ENCODE measurements at regions not wholly inside any gene's neighbourhood (a gene's known extent, or its start where the extent isn't known, plus 50 kb on each side); places are given as distances from the start of the nearest gene placed in this dataset.

DNA sequence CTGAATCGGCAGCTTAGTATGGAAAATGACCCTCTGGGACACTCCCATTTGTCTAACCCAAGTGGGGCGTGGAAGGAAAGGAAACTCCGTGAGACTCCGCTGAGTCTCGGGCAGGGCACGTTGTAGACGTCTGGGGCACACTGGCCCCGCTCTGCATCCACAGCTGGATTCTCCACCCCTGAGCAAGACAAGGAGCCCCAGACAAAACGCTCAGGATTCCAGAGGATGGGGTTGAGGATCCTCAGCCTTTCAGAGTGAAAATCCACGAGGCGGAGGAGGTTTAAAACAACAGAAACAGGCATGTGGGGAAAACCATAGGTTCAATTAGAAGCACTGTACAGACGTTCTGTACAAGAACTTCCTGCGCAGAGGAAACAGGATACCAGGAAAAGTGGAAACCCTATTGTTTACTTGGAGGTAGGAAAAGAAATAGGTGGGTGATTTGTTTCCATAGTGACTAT, 124.9 kb upstream of the ZNF236 start:
- H3K27ac ChIP-seq (ENCODE audit: low read depth, low read length) = no peak overlapping the region
- no peak overlapping the region; the same call in 1 of the 2 replicates for H3K4me3 ChIP-seq (ENCODE audit: low read depth, low read length)
- TF ChIP-seq, protein P1, sequence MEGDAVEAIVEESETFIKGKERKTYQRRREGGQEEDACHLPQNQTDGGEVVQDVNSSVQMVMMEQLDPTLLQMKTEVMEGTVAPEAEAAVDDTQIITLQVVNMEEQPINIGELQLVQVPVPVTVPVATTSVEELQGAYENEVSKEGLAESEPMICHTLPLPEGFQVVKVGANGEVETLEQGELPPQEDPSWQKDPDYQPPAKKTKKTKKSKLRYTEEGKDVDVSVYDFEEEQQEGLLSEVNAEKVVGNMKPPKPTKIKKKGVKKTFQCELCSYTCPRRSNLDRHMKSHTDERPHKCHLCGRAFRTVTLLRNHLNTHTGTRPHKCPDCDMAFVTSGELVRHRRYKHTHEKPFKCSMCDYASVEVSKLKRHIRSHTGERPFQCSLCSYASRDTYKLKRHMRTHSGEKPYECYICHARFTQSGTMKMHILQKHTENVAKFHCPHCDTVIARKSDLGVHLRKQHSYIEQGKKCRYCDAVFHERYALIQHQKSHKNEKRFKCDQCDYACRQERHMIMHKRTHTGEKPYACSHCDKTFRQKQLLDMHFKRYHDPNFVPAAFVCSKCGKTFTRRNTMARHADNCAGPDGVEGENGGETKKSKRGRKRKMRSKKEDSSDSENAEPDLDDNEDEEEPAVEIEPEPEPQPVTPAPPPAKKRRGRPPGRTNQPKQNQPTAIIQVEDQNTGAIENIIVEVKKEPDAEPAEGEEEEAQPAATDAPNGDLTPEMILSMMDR (IDR thresholded peaks at IDR 0.05; ENCODE audit: low read depth, low read length) = no peak
- POLR2A ChIA-PET = no interaction called here
- H3K9me3 ChIP-seq (ENCODE audit: control insufficient read depth, insufficient read depth, low read length) = peaks cover 6% of the 10 kb centered on the region
- CTCF ChIA-PET = interaction anchor here (0.6 kb wide), 1 partner anchor 193 kb away, joined by 3 read pairs; no protein-coding TSS in a partner anchor
- peaks cover 8% of the 10 kb centered on the region for H3K27me3 ChIP-seq (ENCODE audit: control insufficient read depth, insufficient read depth, low read length)
- no peak for DNase-seq (ENCODE audit: low read depth, low spot score)

DNA sequence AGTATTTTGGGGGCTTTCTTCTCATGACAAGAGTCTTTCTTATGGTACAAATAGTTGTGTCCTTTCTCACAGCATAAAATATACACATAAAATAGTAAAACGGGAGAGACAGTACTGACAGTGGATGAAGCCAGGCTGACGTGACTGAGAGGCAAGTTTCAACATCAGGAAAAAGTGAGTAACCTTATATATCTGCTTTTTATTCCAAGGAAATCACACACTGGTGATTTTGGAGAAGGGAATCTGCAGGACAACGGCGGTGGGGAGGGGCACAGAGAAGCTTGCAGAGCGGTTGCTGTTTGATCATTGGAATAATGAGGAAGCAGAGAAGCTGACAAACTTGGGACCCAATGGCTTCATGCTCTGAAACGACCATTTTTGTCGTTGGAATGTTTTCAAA, 130.6 kb upstream of the ZNF236 start:
- Histone ChIP-seq H3K9me3 (ENCODE audit: control insufficient read depth, insufficient read depth, low read length) (peaks cover 3% of the 10 kb centered on the region; the same call in 1 of the 2 replicates), H3K27ac (ENCODE audit: low read depth, low read length) (no peak overlapping the region), H3K4me3 (ENCODE audit: low read depth, low read length) (no peak overlapping the region), H3K27me3 (ENCODE audit: control insufficient read depth, insufficient read depth, low read length) (peaks cover 31% of the 10 kb centered on the region)
- POLR2A ChIA-PET = no interaction called here
- no peak for DNase-seq (ENCODE audit: low read depth, low spot score)
- CTCF ChIA-PET = no interaction called here
- TF ChIP-seq, protein P1 (IDR thresholded peaks at IDR 0.05; ENCODE audit: low read depth, low read length) = no peak

DNA sequence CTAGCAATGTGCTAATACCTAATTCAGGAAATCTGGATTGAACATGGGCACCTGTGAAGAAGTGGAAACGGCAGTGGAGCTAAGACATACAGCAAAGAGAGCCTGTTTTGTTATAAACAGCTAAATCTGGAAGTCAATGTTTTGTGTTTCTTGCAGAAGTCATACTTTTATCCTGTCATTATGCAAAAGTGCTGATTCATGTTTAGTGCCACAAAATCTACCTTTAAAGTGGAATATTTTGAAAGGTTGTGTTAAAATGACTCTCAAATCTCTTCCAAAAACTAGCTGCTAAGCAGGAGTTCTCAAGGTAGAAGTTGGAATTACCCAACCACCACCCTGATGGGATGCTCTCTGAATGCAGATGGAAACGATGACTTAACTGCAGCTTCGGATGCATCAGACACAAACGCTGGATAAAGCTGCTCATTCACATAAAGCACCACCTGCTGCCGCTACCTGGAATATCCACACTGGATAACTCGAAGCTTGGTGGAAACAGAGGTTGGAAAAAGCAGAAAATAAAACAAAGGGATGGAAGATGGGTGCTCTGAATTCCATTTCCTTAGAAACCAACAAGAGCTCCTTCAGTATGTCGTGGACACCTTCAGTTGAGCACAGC, 132.6 kb upstream of the ZNF236 start:
- TF ChIP-seq, protein P1 (IDR thresholded peaks at IDR 0.05; ENCODE audit: low read depth, low read length) = no peak
- POLR2A ChIA-PET = no interaction called here

DNA sequence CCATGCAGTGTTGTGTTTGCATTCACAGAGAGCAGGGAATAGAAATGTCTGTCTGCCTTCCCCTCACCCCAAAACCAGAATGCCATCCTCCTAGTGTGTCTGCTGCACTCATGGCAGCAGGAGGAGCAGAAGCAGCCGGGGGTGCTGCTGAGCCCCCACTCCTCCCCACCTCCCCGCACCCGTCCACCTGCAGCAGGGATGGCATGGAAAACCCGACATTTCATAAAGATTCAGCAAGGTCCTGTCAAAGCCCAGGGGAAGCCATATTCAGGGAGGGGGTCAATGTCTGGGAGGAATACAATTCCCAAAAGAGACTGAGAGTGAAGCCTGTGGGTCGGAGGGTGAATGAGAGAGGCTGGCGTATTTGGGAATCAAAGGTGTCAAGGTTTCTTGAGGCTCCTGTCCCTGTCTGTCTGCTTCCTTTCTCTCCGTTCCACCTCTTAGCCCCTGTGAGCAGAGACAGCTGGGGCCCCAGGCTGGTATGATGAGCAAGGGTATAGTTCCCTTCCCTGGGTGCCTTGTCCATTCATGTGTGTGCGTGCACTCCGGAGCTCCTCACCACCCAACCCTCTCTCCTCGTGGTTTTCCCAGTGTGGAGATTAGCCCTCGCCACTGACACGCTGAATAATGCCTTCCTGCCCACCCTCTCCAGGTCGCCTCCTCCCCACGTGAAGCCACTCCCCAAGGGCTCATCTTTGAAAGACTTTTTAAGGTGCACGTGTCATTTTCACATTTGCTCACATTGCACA, 133.5 kb upstream of the ZNF236 start:
- TF ChIP-seq, protein P1 (IDR thresholded peaks at IDR 0.05; ENCODE audit: low read depth, low read length) = no peak
- ChIA-PET CTCF (interaction anchor here (0.5 to 4.6 kb wide), 4 partner anchors 11 to 434 kb away, joined by 3 to 69 read pairs (median 8); no protein-coding TSS in a partner anchor), POLR2A (no interaction called here)

More for the DNA sequence above, 132.6 kb upstream of the ZNF236 start:
- Histone ChIP-seq H3K9me3 (ENCODE audit: control insufficient read depth, insufficient read depth, low read length) (no peaks in the 10 kb centered on the region), H3K4me3 (ENCODE audit: low read depth, low read length) (no peak overlapping the region), H3K27ac (ENCODE audit: low read depth, low read length) (no peak overlapping the region), H3K27me3 (ENCODE audit: control insufficient read depth, insufficient read depth, low read length) (peaks cover 31% of the 10 kb centered on the region)
- no peak for DNase-seq (ENCODE audit: low read depth, low spot score)
- CTCF ChIA-PET = interaction anchor here (0.5 to 4.6 kb wide), 3 partner anchors 19 to 435 kb away, joined by 3 to 69 read pairs (median 5); no protein-coding TSS in a partner anchor

More for the DNA sequence above, 133.5 kb upstream of the ZNF236 start:
- Histone ChIP-seq H3K9me3 (ENCODE audit: control insufficient read depth, insufficient read depth, low read length) (no peaks in the 10 kb centered on the region), H3K4me3 (ENCODE audit: low read depth, low read length) (no peak overlapping the region), H3K27me3 (ENCODE audit: control insufficient read depth, insufficient read depth, low read length) (peaks cover 33% of the 10 kb centered on the region), H3K27ac (ENCODE audit: low read depth, low read length) (no peak overlapping the region)
- DNase-seq (ENCODE audit: low read depth, low spot score) = no peak

All from AG04450 (cell line).